ENCODE measurements at regions not wholly inside any gene's neighbourhood (a gene's known extent, or its start where the extent isn't known, plus 50 kb on each side); places are given as distances from the start of the nearest gene placed in this dataset.

DNA sequence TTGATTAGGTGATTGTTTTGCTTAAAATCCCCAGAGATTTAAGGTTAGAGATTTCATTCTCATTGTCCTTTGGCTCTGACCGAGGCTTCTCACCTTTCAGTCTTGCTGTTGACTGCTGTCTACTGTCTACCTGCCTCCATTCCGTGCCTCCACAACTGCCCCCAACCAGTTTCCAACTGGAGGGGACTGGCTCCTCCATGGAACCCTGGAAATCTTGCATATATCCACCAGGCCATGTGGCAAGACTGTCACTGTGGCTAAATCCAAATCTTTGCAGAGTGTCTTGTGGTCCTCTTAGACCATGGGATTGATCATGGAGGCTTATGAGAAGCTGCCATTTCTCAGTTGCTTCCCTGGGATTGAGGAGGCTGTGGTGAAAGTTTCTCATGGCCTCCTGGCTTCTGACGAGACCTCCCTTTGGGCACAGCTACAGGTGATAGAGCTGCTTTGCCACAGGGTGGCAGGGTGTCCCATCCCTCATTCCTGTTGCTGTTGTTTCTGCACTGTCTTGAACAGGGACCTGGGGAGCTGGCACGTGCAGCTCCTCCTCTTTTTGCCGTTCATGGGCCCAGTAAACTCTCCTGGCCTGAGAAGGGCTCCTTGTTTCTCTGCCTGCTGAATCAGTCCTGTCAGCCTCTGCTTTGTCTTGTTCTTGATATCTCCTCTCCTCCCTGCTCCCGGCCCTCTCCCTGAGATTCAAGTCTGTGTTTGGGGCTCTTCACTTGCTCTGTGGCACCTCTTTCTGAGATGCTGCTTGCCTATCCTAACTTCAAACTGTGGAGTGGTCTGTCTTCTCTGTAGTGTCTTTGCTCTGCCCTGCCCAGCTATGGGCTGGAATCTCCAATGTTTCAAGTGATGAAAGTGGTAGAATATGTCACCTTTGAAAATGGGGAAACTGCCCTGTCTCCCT is 63.6 kb upstream of the IGFBP3 start:
- TF ChIP-seq, protein P1, sequence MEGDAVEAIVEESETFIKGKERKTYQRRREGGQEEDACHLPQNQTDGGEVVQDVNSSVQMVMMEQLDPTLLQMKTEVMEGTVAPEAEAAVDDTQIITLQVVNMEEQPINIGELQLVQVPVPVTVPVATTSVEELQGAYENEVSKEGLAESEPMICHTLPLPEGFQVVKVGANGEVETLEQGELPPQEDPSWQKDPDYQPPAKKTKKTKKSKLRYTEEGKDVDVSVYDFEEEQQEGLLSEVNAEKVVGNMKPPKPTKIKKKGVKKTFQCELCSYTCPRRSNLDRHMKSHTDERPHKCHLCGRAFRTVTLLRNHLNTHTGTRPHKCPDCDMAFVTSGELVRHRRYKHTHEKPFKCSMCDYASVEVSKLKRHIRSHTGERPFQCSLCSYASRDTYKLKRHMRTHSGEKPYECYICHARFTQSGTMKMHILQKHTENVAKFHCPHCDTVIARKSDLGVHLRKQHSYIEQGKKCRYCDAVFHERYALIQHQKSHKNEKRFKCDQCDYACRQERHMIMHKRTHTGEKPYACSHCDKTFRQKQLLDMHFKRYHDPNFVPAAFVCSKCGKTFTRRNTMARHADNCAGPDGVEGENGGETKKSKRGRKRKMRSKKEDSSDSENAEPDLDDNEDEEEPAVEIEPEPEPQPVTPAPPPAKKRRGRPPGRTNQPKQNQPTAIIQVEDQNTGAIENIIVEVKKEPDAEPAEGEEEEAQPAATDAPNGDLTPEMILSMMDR (IDR thresholded peaks at IDR 0.05) = peak in 1 of 6 experiments; percentile 50
- TF ChIP-seq POLR2A (IDR thresholded peaks at IDR 0.05) = no peak

All from thyroid gland (tissue), 4 donors.